ENCODE measurements at regions not wholly inside any gene's neighbourhood (a gene's known extent, or its start where the extent isn't known, plus 50 kb on each side); places are given as distances from the start of the nearest gene placed in this dataset.

GRCh38 chr11:32267679-32268187 lies 167.6 kb downstream of the WT1 start:
- DNase-seq (ENCODE audit: low read depth): no peak

GRCh38 chr11:32273931-32274330 lies 161.4 kb downstream of the WT1 start:
- DNase-seq (ENCODE audit: low read depth): no peak

- DNase-seq (ENCODE audit: low read depth): no peak
Measured at GRCh38 chr11:32279672-32280071, 155.7 kb downstream of the WT1 start.

DNA sequence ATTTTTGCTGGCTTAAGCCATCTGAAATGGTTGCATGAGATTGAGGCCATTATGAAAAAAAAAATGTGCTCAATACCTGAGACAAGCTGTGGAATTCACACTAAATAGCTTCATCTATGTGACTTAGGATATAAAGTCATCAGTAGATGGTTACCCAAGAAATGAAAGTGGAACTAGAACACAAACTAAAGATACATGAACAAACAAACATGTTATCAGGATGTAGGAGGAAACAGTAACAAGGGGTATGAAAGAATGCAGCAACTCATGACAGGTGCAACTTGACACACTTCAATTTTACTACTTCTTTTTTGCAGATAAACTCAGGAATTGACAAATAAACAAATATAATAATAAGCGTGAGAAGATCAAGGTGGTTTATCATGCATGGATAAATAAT lies 155.0 kb downstream of the WT1 start:
- DNase-seq (ENCODE audit: low read depth): no peak

GRCh38 chr11:32288276-32288675 lies 147.1 kb downstream of the WT1 start:
- DNase-seq (ENCODE audit: low read depth): no peak

DNA sequence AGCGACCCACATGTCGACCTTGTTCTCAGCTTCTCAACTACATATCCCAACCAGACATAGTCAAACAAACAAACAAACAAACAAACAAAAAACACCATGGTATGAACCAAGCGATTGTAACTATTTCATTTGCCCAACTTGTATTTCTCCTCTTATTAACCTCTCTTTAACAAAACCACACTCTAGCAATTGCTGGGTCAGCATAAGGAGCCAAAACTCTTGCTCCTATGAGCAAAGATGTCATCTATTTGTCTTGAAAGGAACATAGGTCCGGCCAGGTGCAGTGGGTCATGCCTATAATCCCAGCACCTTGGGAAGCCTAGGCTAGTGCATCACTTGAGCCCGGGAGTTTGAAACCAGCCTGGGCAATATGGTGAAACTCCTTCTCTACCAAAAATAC lies 145.6 kb downstream of the WT1 start:
- DNase-seq (ENCODE audit: low read depth): no peak

DNA sequence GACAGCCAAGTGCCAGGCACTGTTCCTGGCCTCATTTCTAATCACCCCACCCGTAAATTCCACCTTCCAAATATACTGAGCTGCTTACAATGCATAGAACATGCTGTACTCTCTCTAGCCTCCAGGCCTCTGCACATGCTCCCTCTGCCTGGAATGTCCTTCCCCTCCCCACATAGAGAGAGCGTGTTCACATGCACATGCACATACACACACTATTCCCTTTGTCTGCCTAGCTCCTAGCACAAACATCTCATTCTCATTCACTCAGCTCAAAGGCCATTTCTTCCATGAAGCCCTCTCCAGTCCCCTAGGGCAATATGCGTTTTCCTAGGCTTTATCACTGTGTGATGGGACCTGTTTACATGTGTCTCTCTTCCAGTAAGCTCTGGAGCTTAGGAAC lies 144.6 kb downstream of the WT1 start:
- no peak for DNase-seq (ENCODE audit: low read depth)

- peak; percentile 46 for DNase-seq (ENCODE audit: low read depth)
Measured at GRCh38 chr11:32297611-32298011, 137.7 kb downstream of the WT1 start.

DNA sequence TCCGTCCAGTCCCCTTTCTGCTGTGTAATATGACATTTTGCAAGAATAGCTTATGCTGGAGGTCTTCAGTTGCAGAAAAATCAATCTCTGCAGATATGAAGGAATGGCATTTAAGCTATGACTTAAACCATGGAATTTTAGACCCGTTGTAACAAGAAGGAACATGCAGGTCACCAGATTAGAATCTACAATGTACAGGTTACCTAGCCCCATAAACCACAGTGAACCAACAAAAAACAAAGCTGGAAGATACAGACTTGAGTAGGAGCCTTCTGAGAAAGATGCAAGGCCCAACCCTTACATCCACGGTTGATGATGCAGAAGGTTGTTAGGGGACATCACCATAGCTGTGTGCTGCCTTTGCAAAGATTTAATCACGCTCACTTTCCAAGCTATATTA lies 132.5 kb downstream of the WT1 start:
- no peak for DNase-seq (ENCODE audit: low read depth)

- no peak for DNase-seq (ENCODE audit: low read depth)
Measured at GRCh38 chr11:32304521-32304920, 130.8 kb downstream of the WT1 start.

- DNase-seq (ENCODE audit: low read depth): no peak
Measured at GRCh38 chr11:32305460-32305859, 129.9 kb downstream of the WT1 start.

GRCh38 chr11:32307471-32307870 lies 127.9 kb downstream of the WT1 start:
- DNase-seq (ENCODE audit: low read depth): no peak

- DNase-seq (ENCODE audit: low read depth): no peak
Measured at GRCh38 chr11:32307913-32308312, 127.4 kb downstream of the WT1 start.

DNA sequence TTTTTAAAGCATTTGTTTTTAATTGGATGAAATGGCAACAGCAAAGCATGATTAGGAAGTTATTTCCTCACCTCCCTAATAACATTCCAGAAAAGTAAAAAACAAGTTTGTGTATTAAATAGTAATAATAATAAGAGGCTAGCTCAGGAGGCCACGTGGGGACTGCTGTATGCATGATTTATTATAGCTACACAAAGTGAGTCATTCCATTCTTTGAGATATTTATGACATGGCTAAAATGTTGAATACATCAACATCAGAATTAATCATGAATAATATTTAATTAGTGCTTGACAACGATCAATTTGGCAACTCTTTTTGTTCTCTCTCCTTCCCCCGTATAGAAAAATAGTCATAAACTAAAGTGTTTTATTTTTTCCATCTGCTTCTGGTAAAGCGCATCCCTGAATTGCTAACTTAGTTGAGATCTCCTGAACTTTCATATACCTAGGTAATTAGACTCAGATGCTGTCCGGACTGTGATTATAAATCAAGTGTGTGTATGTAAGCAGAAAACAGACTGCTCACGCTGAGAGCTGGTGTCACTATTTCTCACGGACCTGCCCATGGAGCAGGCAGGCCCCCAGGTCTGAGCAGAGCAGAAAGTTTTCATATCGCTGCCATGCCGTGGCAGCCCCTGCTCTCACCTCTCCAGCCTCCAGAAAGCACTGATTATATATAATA lies 125.7 kb downstream of the WT1 start:
- no peak for DNase-seq (ENCODE audit: low read depth)

GRCh38 chr11:32310214-32310601 lies 125.1 kb downstream of the WT1 start:
- DNase-seq (ENCODE audit: low read depth): no peak

- no peak for DNase-seq (ENCODE audit: low read depth)
Measured at GRCh38 chr11:32311346-32312065, 123.8 kb downstream of the WT1 start.

GRCh38 chr11:32312206-32312817 lies 123.0 kb downstream of the WT1 start:
- DNase-seq (ENCODE audit: low read depth): peak; percentile 61

DNA sequence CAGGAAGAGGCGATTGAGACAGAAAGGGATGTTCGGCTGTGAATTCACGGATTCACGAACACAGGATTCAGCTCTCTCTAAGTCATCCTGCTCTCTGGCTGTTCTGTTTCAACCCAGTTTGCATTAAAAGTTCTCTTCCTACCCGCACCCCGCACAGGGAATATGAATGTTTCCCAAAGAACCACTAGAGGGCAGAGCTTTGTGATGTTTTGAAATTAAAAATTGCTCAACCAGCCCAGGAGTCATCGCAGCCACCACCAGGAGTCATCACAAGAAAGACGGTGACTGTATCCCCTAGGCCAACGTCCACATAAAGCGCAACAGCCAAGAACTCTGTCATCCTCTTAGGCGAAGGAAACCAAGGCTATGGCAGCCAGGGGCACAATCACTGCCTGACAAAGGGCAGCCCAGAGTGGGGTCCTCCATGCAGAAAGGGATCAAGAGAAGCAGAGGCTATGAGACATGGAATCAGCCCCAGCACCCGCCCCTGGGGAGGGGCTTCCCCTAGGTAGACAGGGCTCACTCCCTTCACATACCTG lies 122.4 kb downstream of the WT1 start:
- DNase-seq (ENCODE audit: low read depth): peak; percentile 79

GRCh38 chr11:32313477-32313876 lies 121.9 kb downstream of the WT1 start:
- DNase-seq (ENCODE audit: low read depth): no peak

- DNase-seq (ENCODE audit: low read depth): no peak
Measured at GRCh38 chr11:32315121-32315520, 120.2 kb downstream of the WT1 start.

- no peak for DNase-seq (ENCODE audit: low read depth)
Measured at GRCh38 chr11:32316232-32316631, 119.1 kb downstream of the WT1 start.

- no peak for DNase-seq (ENCODE audit: low read depth)
Measured at GRCh38 chr11:32316858-32317642, 118.3 kb downstream of the WT1 start.
